ENCODE measurements at regions not wholly inside any gene's neighbourhood (a gene's known extent, or its start where the extent isn't known, plus 50 kb on each side); places are given as distances from the start of the nearest gene placed in this dataset.
A peak's percentile ranks its signal among the peaks of the same experiment; 100 is the strongest.
"Not testable (repeated sequence)": the region's sequence is repeated elsewhere in the genome, so short reads cannot be mapped to it uniquely, and the experiment has no call there.

- TF ChIP-seq, protein P1, sequence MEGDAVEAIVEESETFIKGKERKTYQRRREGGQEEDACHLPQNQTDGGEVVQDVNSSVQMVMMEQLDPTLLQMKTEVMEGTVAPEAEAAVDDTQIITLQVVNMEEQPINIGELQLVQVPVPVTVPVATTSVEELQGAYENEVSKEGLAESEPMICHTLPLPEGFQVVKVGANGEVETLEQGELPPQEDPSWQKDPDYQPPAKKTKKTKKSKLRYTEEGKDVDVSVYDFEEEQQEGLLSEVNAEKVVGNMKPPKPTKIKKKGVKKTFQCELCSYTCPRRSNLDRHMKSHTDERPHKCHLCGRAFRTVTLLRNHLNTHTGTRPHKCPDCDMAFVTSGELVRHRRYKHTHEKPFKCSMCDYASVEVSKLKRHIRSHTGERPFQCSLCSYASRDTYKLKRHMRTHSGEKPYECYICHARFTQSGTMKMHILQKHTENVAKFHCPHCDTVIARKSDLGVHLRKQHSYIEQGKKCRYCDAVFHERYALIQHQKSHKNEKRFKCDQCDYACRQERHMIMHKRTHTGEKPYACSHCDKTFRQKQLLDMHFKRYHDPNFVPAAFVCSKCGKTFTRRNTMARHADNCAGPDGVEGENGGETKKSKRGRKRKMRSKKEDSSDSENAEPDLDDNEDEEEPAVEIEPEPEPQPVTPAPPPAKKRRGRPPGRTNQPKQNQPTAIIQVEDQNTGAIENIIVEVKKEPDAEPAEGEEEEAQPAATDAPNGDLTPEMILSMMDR (conservative IDR thresholded peaks at IDR 0.05; ENCODE audit: low read length) = no peak
- H3K4me3 ChIP-seq (ENCODE audit: low read length) = no peak overlapping the region
- no peak for DNase-seq (ENCODE audit: low read depth)
These were observed 76.8 kb downstream of the ZFP36L2 start for GRCh38 chr2:43149482-43150107.

GRCh38 chr2:43146083-43146482 is 80.3 kb downstream of the ZFP36L2 start:
- no peak for DNase-seq (ENCODE audit: low read depth)
- TF ChIP-seq, protein P1 (conservative IDR thresholded peaks at IDR 0.05; ENCODE audit: low read length) = no peak

DNA sequence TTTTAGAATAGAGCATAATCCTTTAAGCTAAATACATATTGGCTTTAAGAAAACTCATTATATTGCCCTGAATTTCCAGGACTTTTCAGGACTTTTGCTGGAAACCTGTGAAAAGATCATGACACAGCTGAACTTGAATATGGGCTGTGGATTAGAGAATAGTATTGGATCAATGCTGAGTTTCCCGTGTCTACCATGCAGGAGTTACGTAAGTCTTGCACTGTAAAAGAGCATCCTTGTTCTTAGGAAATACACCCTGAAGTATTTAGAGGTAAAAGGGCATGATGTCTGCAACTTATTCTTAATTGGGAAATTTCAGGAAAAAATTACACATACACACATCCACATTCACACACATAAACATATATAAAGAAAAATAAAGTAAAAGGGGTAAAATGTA is 82.1 kb downstream of the ZFP36L2 start:
- TF ChIP-seq, protein P1 (conservative IDR thresholded peaks at IDR 0.05; ENCODE audit: low read length) = no peak
- no peak overlapping the region for H3K4me3 ChIP-seq (ENCODE audit: low read length)
- DNase-seq (ENCODE audit: low read depth) = peak; percentile 47

More at GRCh38 chr2:43146083-43146482, 80.3 kb downstream of the ZFP36L2 start:
- H3K4me3 ChIP-seq (ENCODE audit: low read length) = no peak overlapping the region

GRCh38 chr2:43143756-43144155 is 82.7 kb downstream of the ZFP36L2 start:
- TF ChIP-seq, protein P1 (conservative IDR thresholded peaks at IDR 0.05; ENCODE audit: low read length) = no peak
- DNase-seq (ENCODE audit: low read depth) = no peak
- H3K4me3 ChIP-seq (ENCODE audit: low read length) = no peak overlapping the region

- TF ChIP-seq, protein P1 (conservative IDR thresholded peaks at IDR 0.05; ENCODE audit: low read length) = no peak
- no peak overlapping the region for H3K4me3 ChIP-seq (ENCODE audit: low read length)
- DNase-seq (ENCODE audit: low read depth) = no peak
These were observed 83.4 kb downstream of the ZFP36L2 start for GRCh38 chr2:43142921-43143438.

- H3K4me3 ChIP-seq (ENCODE audit: low read length); DNase-seq (ENCODE audit: low read depth): not testable (repeated sequence)
These were observed 84.7 kb downstream of the ZFP36L2 start for GRCh38 chr2:43141636-43142151.

DNA sequence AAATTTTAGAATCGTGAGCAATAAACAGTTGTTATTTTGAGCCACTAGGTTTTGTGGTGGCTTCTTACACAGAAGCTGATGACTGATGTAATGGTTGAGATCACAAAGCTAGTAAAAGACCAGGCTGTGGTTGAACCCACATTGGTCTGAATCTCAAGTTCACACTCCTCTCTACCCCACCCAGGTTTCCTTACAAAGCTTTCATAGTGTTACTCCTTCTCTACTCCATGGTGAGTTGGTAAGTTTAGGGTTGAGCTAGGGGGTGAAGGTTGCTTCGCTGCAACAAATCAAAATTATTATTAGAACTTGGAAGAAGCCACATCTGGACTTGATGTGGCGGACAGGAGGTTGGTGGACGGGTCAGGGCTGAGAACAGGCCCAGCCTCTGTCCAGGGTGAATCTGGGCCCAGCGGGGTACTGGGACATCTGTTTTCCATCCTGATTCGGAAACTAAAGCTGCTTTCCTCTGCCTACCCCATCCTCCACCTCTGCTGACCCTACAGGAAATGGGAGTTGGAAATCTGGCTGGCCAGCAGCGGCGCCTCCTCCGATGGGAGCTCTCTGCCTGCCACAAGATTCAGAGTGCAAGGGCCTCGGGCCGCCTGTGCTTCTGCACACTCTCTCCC is 86.3 kb downstream of the ZFP36L2 start:
- no peak overlapping the region for H3K4me3 ChIP-seq (ENCODE audit: low read length)
- TF ChIP-seq, protein P1 (conservative IDR thresholded peaks at IDR 0.05; ENCODE audit: low read length) = no peak
- DNase-seq (ENCODE audit: low read depth) = peak; percentile 60
